Nephron progenitor cell (in vitro differentiated cells): ENCODE measurements at regions not wholly inside any gene's neighbourhood (a gene's known extent, or its start where the extent isn't known, plus 50 kb on each side); places are given as distances from the start of the nearest gene placed in this dataset.

Experiments used
- DNase-seq: peaks from one replicate; pipeline ENCODE4 v3.0.0; 2021
- H3K27ac Mint-ChIP-seq: 2 replicates; pipeline ENCODE4 v1.8.0; 2021; ENCODE audit warnings: mild to moderate bottlenecking, moderate library complexity, mixed read lengths
- H3K27me3 Mint-ChIP-seq: 2 replicates; pipeline ENCODE4 v1.8.0; 2021; ENCODE audit warnings: mild to moderate bottlenecking, low read depth, mixed read lengths; ENCODE audit not compliant: poor library complexity
- H3K36me3 Mint-ChIP-seq: 2 replicates; pipeline ENCODE4 v1.8.0; 2021; ENCODE audit warnings: low read depth, mixed read lengths
- H3K4me1 Mint-ChIP-seq: 2 replicates; pipeline ENCODE4 v1.8.0; 2021; ENCODE audit warnings: mixed read lengths
- H3K4me3 Mint-ChIP-seq: 2 replicates; pipeline ENCODE4 v1.8.0; 2021; ENCODE audit warnings: mild to moderate bottlenecking, moderate library complexity, mixed read lengths
- H3K9me3 Mint-ChIP-seq: 2 replicates; pipeline ENCODE4 v1.8.0; 2021; ENCODE audit warnings: mild to moderate bottlenecking, moderate library complexity, mixed read lengths
- CTCF ChIP-seq: fragments of 200-600 bp; sonication (generic); IDR thresholded peaks from 2 replicates; pipeline ENCODE4 v1.5.0; 2021; ENCODE audit warnings: antibody characterized with exemption

- no peak overlapping the region for H3K4me3 Mint-ChIP-seq
- H3K9me3 Mint-ChIP-seq, result peaks cover 21% of the 10 kb centered on the region
- no peak overlapping the region for H3K27ac Mint-ChIP-seq
- peaks cover 8% of the 10 kb centered on the region for H3K36me3 Mint-ChIP-seq
- peaks cover 29% of the 10 kb centered on the region for H3K4me1 Mint-ChIP-seq
- no peak for DNase-seq
- peaks cover 2% of the 10 kb centered on the region for H3K27me3 Mint-ChIP-seq
- TF ChIP-seq CTCF, result no peak
These were observed 116.8 kb upstream of the SPATA13 start for GRCh38 chr13:24043590-24044350.

GRCh38 chr13:24045597-24045996, 114.9 kb upstream of the SPATA13 start:
- Mint-ChIP-seq H3K4me3 (no peak overlapping the region), H3K4me1 (peaks cover 28% of the 10 kb centered on the region), H3K27me3 (peaks cover 8% of the 10 kb centered on the region), H3K36me3 (peaks cover 8% of the 10 kb centered on the region), H3K9me3 (peaks cover 21% of the 10 kb centered on the region), H3K27ac (no peak overlapping the region)
- no peak for TF ChIP-seq CTCF
- DNase-seq, result no peak

GRCh38 chr13:24050292-24050711, 110.2 kb upstream of the SPATA13 start:
- H3K27ac Mint-ChIP-seq, result no peak overlapping the region
- no peak for DNase-seq
- H3K4me3 Mint-ChIP-seq, result no peak overlapping the region
- H3K27me3 Mint-ChIP-seq, result peaks cover 6% of the 10 kb centered on the region
- peaks cover 25% of the 10 kb centered on the region for H3K4me1 Mint-ChIP-seq
- H3K9me3 Mint-ChIP-seq, result peaks cover 20% of the 10 kb centered on the region
- no peak for TF ChIP-seq CTCF
- H3K36me3 Mint-ChIP-seq, result peaks cover 8% of the 10 kb centered on the region

- H3K4me1 Mint-ChIP-seq, result peaks cover 23% of the 10 kb centered on the region
- H3K9me3 Mint-ChIP-seq, result peaks cover 16% of the 10 kb centered on the region
- peaks cover 9% of the 10 kb centered on the region for H3K27me3 Mint-ChIP-seq
- DNase-seq, result no peak
- TF ChIP-seq CTCF, result no peak
- H3K27ac Mint-ChIP-seq, result peak overlapping the region; percentile 57
- H3K4me3 Mint-ChIP-seq, result no peak overlapping the region
- H3K36me3 Mint-ChIP-seq, result peaks cover 8% of the 10 kb centered on the region
These were observed 109.5 kb upstream of the SPATA13 start for GRCh38 chr13:24050796-24051715.

GRCh38 chr13:24052547-24053518, 107.7 kb upstream of the SPATA13 start:
- H3K4me3 Mint-ChIP-seq, result no peak overlapping the region
- DNase-seq, result no peak
- no peak overlapping the region for H3K27ac Mint-ChIP-seq
- no peak for TF ChIP-seq CTCF
- H3K27me3 Mint-ChIP-seq, result peaks cover 9% of the 10 kb centered on the region
- no peaks in the 10 kb centered on the region for H3K36me3 Mint-ChIP-seq
- peaks cover 31% of the 10 kb centered on the region for H3K4me1 Mint-ChIP-seq
- H3K9me3 Mint-ChIP-seq, result peaks cover 3% of the 10 kb centered on the region
